OCI-LY7 (cell line): ENCODE measurements at regions not wholly inside any gene's neighbourhood (a gene's known extent, or its start where the extent isn't known, plus 50 kb on each side); places are given as distances from the start of the nearest gene placed in this dataset.

Source experiments
- BruUV-seq: library from RNA; stranded (reverse); fragments of 400-500 nt; replicated peaks from 2 replicates; lab custom pipeline; 2021; lab: Mats Ljungman, UMichigan
- CTCF ChIA-PET: fragments of 300-600 bp; sonication (Branson Sonifier 250); formaldehyde crosslinking; loops from one replicate; lab custom pipeline; 2022; ENCODE audit warnings: antibody characterized with exemption; ENCODE audit not compliant: unreplicated experiment; lab: Charles Lee
- POLR2A ChIA-PET: fragments of 300-600 bp; sonication (Branson Sonifier 250); formaldehyde crosslinking; loops from one replicate; lab custom pipeline; 2022; ENCODE audit warnings: antibody characterized with exemption; lab: Charles Lee
- DNase-seq: peaks from one replicate; pipeline ENCODE4 v3.0.0-alpha.2; 2015; ENCODE audit warnings: low spot score
- H2AFZ ChIP-seq: fragments of 200-600 bp; sonication (generic), shearing (Covaris generic); 2 replicates; pipeline ENCODE4 v1.6.1; 2014; ENCODE audit warnings: mild to moderate bottlenecking, antibody characterized with exemption, low read length, moderate library complexity
- H3K27ac ChIP-seq: fragments of 200-600 bp; sonication (generic); 2 replicates; pipeline ENCODE4 v1.5.1; 2014; ENCODE audit warnings: mixed run types, low read depth, mild to moderate bottlenecking, moderate library complexity, low read length, inconsistent platforms; ENCODE audit not compliant: poor library complexity, severe bottlenecking
- H3K36me3 ChIP-seq: fragments of 200-600 bp; sonication (generic); 2 replicates; pipeline ENCODE4 v1.6.1; 2014; ENCODE audit warnings: mild to moderate bottlenecking, antibody characterized with exemption, low read length, moderate library complexity, mixed read lengths; ENCODE audit not compliant: insufficient read depth
- H3K4me1 ChIP-seq: fragments of 200-600 bp; sonication (generic); 2 replicates; pipeline ENCODE4 v1.5.1; 2014; ENCODE audit warnings: mild to moderate bottlenecking, low read length; ENCODE audit not compliant: insufficient read depth, poor library complexity, severe bottlenecking
- H3K4me2 ChIP-seq: fragments of 200-600 bp; sonication (generic); 2 replicates; pipeline ENCODE4 v1.6.1; 2014; ENCODE audit warnings: mild to moderate bottlenecking, low read length
- H3K4me3 ChIP-seq: fragments of 200-600 bp; sonication (generic); 2 replicates; pipeline ENCODE4 v1.5.1; 2014; ENCODE audit warnings: mild to moderate bottlenecking, low read depth, low read length; ENCODE audit not compliant: poor library complexity, severe bottlenecking
- H3K79me2 ChIP-seq: fragments of 200-600 bp; sonication (generic); 2 replicates; pipeline ENCODE4 v1.6.1; 2016; ENCODE audit warnings: low read depth, mild to moderate bottlenecking, low read length, moderate library complexity, mixed read lengths; ENCODE audit not compliant: insufficient read depth
- H3K9me2 ChIP-seq: fragments of 200-600 bp; sonication (generic); 2 replicates; pipeline ENCODE4 v1.6.1; 2016; ENCODE audit warnings: mild to moderate bottlenecking, low read length, mixed read lengths; ENCODE audit not compliant: insufficient read depth
- H3K9me3 ChIP-seq: fragments of 200-600 bp; sonication (generic); 2 replicates; pipeline ENCODE4 v1.6.1; 2014; ENCODE audit warnings: mild to moderate bottlenecking, mixed run types, low read length, mixed read lengths
- H4K20me1 ChIP-seq: fragments of 200-600 bp; sonication (generic); 2 replicates; pipeline ENCODE4 v1.6.1; 2014; ENCODE audit warnings: mild to moderate bottlenecking, antibody characterized with exemption, low read length, moderate library complexity, mixed read lengths; ENCODE audit not compliant: insufficient read depth
- CTCF ChIP-seq: fragments of 200-600 bp; sonication (generic); conservative IDR thresholded peaks from 2 replicates; pipeline ENCODE4 v1.5.1; 2014; ENCODE audit warnings: mild to moderate bottlenecking, antibody characterized with exemption, low read length, moderate library complexity, mixed read lengths
- EZH2phosphoT487 ChIP-seq: fragments of 200-600 bp; sonication (generic); IDR thresholded peaks from 2 replicates; pipeline ENCODE4 v1.6.1; 2018; ENCODE audit warnings: low read depth, borderline replicate concordance, mild to moderate bottlenecking, mixed run types, antibody characterized with exemption, low read length, moderate library complexity, mixed read lengths
- intact Hi-C: fragments of 100-400 bp; cut with micrococcal nuclease; formaldehyde crosslinking; loops from one replicate; pipeline ENCODE4 v1.10.0; 2022; ENCODE audit not compliant: unreplicated experiment

DNA sequence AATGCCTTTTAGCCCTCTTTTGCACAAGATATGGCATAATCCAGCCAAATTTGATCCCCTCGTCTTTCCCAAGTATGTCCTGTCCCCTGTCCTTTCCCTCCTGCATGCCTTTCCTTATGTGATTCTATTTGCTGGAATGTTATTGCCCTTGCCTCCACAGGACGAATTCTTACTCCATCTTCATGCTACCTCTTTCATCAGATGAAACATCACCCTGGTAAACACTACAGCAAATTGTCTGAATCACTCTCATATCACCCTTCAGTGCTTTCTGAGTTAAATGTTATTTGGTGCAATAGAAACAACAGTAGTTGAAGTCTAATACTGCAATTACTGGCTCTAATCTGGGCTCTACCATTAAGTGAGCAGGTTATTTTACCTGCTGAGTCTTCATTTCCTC, 52.2 kb upstream of the FAT1 start:
- intact Hi-C loops, result no loop called here
- H3K27ac ChIP-seq, result no peak overlapping the region
- H3K4me1 ChIP-seq, result no peaks in the 10 kb centered on the region
- H3K9me2 ChIP-seq, result no peaks in the 10 kb centered on the region
- H3K79me2 ChIP-seq, result no peaks in the 10 kb centered on the region
- no peak overlapping the region for H3K4me2 ChIP-seq
- no peaks in the 10 kb centered on the region for H4K20me1 ChIP-seq
- no peak overlapping the region for H3K4me3 ChIP-seq
- BruUV-seq, result no TSS peak
- H3K9me3 ChIP-seq, result no peaks in the 10 kb centered on the region
- TF ChIP-seq EZH2phosphoT487 (no peak), CTCF (no peak)
- no peaks in the 10 kb centered on the region for H3K36me3 ChIP-seq
- ChIA-PET CTCF (no interaction called here), POLR2A (no interaction called here)
- DNase-seq, result no peak
- H2AFZ ChIP-seq, result no peak overlapping the region

DNA sequence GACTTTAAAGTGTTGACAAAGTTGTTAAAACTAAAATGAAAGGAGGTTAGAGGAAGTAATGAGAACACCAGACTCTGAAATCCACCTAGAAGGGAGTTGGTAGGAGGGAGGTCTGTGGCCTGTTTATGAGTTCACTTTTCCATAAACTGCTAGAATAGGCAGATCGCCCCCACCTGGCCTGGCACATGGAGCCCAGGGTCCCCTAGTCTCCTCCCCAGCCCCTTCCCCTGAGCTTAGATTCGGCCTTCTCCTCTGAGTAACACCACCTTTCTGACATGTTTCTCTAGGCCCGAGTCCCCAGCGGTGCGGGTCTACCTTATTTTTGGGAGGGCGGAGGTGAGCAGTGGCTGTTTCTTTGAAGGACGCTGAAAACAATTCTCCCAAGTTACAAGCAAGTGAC, 54.5 kb upstream of the FAT1 start:
- no TSS peak for BruUV-seq
- Histone ChIP-seq H3K4me2 (no peak overlapping the region), H3K27ac (no peak overlapping the region), H2AFZ (no peak overlapping the region), H3K4me3 (no peak overlapping the region), H3K9me2 (no peaks in the 10 kb centered on the region), H3K79me2 (no peaks in the 10 kb centered on the region), H3K4me1 (no peaks in the 10 kb centered on the region), H3K9me3 (no peaks in the 10 kb centered on the region), H4K20me1 (no peaks in the 10 kb centered on the region), H3K36me3 (no peaks in the 10 kb centered on the region)
- CTCF ChIA-PET, result no interaction called here
- no peak for DNase-seq
- POLR2A ChIA-PET, result no interaction called here
- intact Hi-C loops, result no loop called here
- TF ChIP-seq EZH2phosphoT487, result no peak
- TF ChIP-seq CTCF, result no peak

GRCh38 chr4:186780291-186781031, 56.8 kb upstream of the FAT1 start:
- no peak for TF ChIP-seq EZH2phosphoT487
- TF ChIP-seq CTCF, result no peak
- CTCF ChIA-PET, result no interaction called here
- intact Hi-C loops, result no loop called here
- H3K79me2 ChIP-seq, result no peaks in the 10 kb centered on the region
- H3K4me2 ChIP-seq, result no peak overlapping the region
- no TSS peak for BruUV-seq
- no peak overlapping the region for H3K4me3 ChIP-seq
- no peaks in the 10 kb centered on the region for H3K9me3 ChIP-seq
- POLR2A ChIA-PET, result no interaction called here
- H3K27ac ChIP-seq, result no peak overlapping the region
- no peaks in the 10 kb centered on the region for H3K9me2 ChIP-seq
- no peak overlapping the region for H2AFZ ChIP-seq
- DNase-seq, result no peak
- H3K4me1 ChIP-seq, result no peaks in the 10 kb centered on the region
- H4K20me1 ChIP-seq, result no peaks in the 10 kb centered on the region
- no peaks in the 10 kb centered on the region for H3K36me3 ChIP-seq
